Osteoblast (primary cell): ENCODE measurements at regions not wholly inside any gene's neighbourhood (a gene's known extent, or its start where the extent isn't known, plus 50 kb on each side); places are given as distances from the start of the nearest gene placed in this dataset.

Source experiments
- DNase-seq: peaks from one replicate; pipeline ENCODE4 v3.0.0; 2011; ENCODE audit warnings: low spot score, mixed read lengths; ENCODE audit not compliant: insufficient read length; ENCODE audit errors: missing footprints
- H2AFZ ChIP-seq: 2 replicates; pipeline ENCODE4 v1.6.0; 2011; ENCODE audit warnings: mild to moderate bottlenecking, low read length
- H3K27ac ChIP-seq: 2 replicates; pipeline ENCODE4 v1.5.1; 2011; ENCODE audit warnings: mild to moderate bottlenecking, low read depth, low read length, moderate library complexity
- H3K27me3 ChIP-seq: 2 replicates; pipeline ENCODE4 v1.6.0; 2012; ENCODE audit warnings: mild to moderate bottlenecking, control low read depth, inconsistent platforms, low read length, moderate library complexity; ENCODE audit not compliant: insufficient read depth
- H3K36me3 ChIP-seq: 2 replicates; pipeline ENCODE4 v1.5.1; 2011; ENCODE audit warnings: mild to moderate bottlenecking, low read length, control low read depth, moderate library complexity; ENCODE audit not compliant: insufficient read depth
- H3K4me1 ChIP-seq: 2 replicates; pipeline ENCODE4 v1.5.1; 2011; ENCODE audit warnings: mild to moderate bottlenecking, low read length, control low read depth, moderate library complexity; ENCODE audit not compliant: insufficient read depth
- H3K4me2 ChIP-seq: 2 replicates; pipeline ENCODE4 v1.6.0; 2011; ENCODE audit warnings: mild to moderate bottlenecking, low read length; ENCODE audit not compliant: insufficient read depth
- H3K4me3 ChIP-seq: fragments of 200-600 bp; sonication (generic); 3 replicates; pipeline ENCODE4 v1.5.1; 2012; ENCODE audit warnings: mild to moderate bottlenecking, low read length, inconsistent platforms; ENCODE audit not compliant: insufficient read depth
- H3K79me2 ChIP-seq: 2 replicates; pipeline ENCODE4 v1.6.0; 2012; ENCODE audit warnings: mild to moderate bottlenecking, low read length, control low read depth, inconsistent platforms; ENCODE audit not compliant: insufficient read depth
- H3K9me3 ChIP-seq: 2 replicates; pipeline ENCODE4 v1.5.1; 2011; ENCODE audit warnings: low read depth, low read length, control low read depth
- H4K20me1 ChIP-seq: 2 replicates; pipeline ENCODE4 v1.6.0; 2012; ENCODE audit warnings: mild to moderate bottlenecking, low read length, control low read depth; ENCODE audit not compliant: insufficient read depth
- TF ChIP-seq, protein P1 (sequence below): IDR thresholded peaks from 2 replicates; pipeline ENCODE4 v1.5.1; 2011; ENCODE audit warnings: mild to moderate bottlenecking, low read depth, low read length, moderate library complexity; ENCODE audit errors: extremely low read depth

DNA sequence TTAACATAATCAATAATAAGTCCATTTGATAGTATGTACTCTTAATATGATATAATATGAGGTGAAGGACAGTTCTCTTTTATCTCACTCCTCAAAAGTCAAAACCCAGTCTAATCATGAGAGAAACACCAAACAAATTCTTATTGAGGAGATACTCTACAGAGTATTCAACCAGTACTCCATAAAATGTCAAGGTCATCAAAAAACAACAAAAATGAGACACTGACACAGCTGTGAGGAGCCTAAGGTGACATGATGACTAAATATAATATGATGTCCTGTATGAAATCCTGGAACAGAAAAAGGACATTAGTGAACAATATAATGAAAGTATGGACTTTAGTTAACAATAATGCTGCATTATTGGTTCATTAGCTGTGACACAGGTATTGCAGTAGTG is 675.1 kb downstream of the HTR1B start:
- no peak overlapping the region for H3K4me3 ChIP-seq
- H3K79me2 ChIP-seq: no peaks in the 10 kb centered on the region
- H3K27me3 ChIP-seq: no peaks in the 10 kb centered on the region
- TF ChIP-seq, protein P1, sequence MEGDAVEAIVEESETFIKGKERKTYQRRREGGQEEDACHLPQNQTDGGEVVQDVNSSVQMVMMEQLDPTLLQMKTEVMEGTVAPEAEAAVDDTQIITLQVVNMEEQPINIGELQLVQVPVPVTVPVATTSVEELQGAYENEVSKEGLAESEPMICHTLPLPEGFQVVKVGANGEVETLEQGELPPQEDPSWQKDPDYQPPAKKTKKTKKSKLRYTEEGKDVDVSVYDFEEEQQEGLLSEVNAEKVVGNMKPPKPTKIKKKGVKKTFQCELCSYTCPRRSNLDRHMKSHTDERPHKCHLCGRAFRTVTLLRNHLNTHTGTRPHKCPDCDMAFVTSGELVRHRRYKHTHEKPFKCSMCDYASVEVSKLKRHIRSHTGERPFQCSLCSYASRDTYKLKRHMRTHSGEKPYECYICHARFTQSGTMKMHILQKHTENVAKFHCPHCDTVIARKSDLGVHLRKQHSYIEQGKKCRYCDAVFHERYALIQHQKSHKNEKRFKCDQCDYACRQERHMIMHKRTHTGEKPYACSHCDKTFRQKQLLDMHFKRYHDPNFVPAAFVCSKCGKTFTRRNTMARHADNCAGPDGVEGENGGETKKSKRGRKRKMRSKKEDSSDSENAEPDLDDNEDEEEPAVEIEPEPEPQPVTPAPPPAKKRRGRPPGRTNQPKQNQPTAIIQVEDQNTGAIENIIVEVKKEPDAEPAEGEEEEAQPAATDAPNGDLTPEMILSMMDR: no peak
- H3K4me2 ChIP-seq: no peak overlapping the region
- H2AFZ ChIP-seq: no peak overlapping the region
- H4K20me1 ChIP-seq: no peaks in the 10 kb centered on the region
- H3K4me1 ChIP-seq: no peaks in the 10 kb centered on the region
- DNase-seq: no peak
- H3K9me3 ChIP-seq: no peaks in the 10 kb centered on the region
- no peaks in the 10 kb centered on the region for H3K36me3 ChIP-seq
- no peak overlapping the region for H3K27ac ChIP-seq

DNA sequence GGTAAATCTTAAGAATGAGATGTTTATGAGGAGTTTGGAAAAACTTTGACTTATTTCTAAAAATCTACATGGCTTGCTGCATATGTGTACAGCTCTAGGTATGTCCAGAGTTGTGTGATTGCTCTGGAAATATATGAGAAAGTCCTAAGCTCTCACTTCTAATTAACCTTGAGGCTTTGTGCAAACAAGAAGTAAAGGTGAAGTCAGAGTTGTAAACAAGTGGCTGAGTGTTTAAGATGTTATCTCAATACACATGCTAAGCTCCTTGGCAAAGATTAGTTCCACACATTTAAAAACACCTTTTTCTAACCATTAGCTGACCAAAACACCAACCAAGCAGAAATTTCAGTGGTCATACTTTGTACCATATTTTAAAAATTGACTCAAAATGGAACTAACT is 684.2 kb downstream of the HTR1B start:
- Histone ChIP-seq H2AFZ (no peak overlapping the region), H3K27me3 (no peaks in the 10 kb centered on the region), H3K36me3 (no peaks in the 10 kb centered on the region), H3K27ac (no peak overlapping the region), H3K4me1 (no peaks in the 10 kb centered on the region), H4K20me1 (no peaks in the 10 kb centered on the region), H3K4me2 (no peak overlapping the region), H3K9me3 (no peaks in the 10 kb centered on the region), H3K79me2 (no peaks in the 10 kb centered on the region), H3K4me3 (no peak overlapping the region)
- no peak for DNase-seq
- TF ChIP-seq, protein P1: no peak

DNA sequence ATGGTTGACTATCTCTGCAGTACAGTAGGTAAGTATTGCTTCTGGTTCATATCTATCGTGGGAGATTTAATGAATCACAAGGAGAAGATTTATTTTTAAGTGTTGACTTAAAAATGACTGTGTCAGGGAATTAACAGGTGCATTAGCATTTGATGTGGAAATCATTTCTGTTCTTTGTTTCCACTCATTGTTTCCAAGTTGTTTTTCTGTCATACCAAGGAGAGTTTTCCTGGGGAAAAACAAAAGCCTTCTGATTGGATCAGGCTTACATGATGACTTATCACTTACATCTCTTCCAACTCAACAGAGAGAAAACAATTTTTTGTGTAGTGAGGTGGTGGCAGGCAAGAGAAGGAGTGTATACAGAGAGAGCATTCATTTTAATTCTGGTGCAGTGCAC is 686.4 kb downstream of the HTR1B start:
- Histone ChIP-seq H3K79me2 (no peaks in the 10 kb centered on the region), H3K4me1 (no peaks in the 10 kb centered on the region), H3K4me2 (no peak overlapping the region), H3K27me3 (no peaks in the 10 kb centered on the region), H4K20me1 (no peaks in the 10 kb centered on the region), H3K4me3 (no peak overlapping the region), H3K36me3 (no peaks in the 10 kb centered on the region), H2AFZ (no peak overlapping the region), H3K9me3 (no peaks in the 10 kb centered on the region), H3K27ac (no peak overlapping the region)
- no peak for DNase-seq
- TF ChIP-seq, protein P1: no peak

DNA sequence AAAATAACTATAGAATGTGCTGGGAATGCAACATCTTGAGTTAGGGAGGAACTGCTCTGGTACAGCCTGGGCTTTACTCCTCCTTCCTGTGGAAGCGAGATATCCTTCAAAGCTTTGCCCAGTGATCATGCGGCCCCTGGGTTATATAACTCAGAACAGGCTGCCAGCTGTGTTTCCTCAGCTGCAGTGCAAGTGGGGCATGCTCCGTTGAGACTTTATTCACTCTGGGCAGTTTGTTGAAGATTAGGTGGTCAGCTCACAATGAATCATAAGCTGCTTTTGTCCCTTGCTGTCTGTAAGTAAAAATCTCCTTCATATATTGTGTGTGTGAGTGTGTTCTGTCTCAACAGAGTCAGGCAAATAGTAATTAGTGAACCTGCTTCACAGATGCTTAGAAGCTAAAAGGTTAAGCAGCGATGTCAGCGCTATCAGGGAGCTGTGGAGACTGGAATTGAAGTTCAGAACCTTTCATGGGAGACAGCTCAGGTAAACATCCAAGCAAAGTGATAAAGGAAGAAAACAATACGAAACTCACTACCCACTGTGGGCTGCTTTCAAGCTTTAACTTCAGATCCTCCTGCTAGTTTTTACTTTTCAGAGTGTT is 688.4 kb downstream of the HTR1B start:
- Histone ChIP-seq H3K4me3 (no peak overlapping the region), H2AFZ (peak overlapping the region; percentile 26), H3K9me3 (no peaks in the 10 kb centered on the region), H3K4me2 (no peak overlapping the region), H3K79me2 (no peaks in the 10 kb centered on the region), H3K36me3 (no peaks in the 10 kb centered on the region), H3K4me1 (no peaks in the 10 kb centered on the region), H4K20me1 (no peaks in the 10 kb centered on the region), H3K27ac (no peak overlapping the region), H3K27me3 (no peaks in the 10 kb centered on the region)
- TF ChIP-seq, protein P1: no peak
- no peak for DNase-seq
